ENCODE measurements at regions not wholly inside any gene's neighbourhood (a gene's known extent, or its start where the extent isn't known, plus 50 kb on each side); places are given as distances from the start of the nearest gene placed in this dataset.

DNA sequence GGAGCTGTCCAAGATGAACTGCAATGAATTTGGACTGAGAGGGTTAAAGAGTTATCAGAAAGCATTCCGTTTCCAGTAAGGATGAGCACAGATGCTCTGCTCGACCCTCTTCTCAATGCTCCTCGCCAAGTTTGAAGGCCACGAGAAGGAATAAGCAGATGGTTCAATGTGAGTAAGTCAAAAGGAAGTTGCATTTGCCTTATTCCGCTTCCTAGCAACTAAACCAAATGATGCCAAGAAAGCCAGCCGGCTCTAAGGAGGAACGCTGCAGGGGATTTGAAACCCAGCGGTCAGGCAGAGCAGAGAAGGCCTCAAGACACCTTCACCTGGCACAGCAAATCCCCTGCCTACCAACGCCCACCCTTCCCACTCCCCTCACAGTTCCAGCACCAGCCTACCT is 52.1 kb upstream of the CNEP1R1 start:
- no peak for TF ChIP-seq CTCF (conservative IDR thresholded peaks at IDR 0.05 in 1 of 2, IDR thresholded peaks at IDR 0.05 in 1 of 2; ENCODE audit: low read depth in 1 of 2, low read length in 2 of 2)
- TF ChIP-seq EZH2 (IDR thresholded peaks at IDR 0.05; ENCODE audit: low read length, missing control alignments): no peak

Measured in fibroblast of lung (primary cell).